HL-60 (cell line): ENCODE measurements at regions not wholly inside any gene's neighbourhood (a gene's known extent, or its start where the extent isn't known, plus 50 kb on each side); places are given as distances from the start of the nearest gene placed in this dataset.

ENCODE experiments used
- DNase-seq, 2 experiments: peaks; one replicate each; pipeline ENCODE4 v3.0.0-alpha.2; 2010 to 2020; ENCODE audit warnings: low read depth in 1 of 2, low spot score in 1 of 2
- H3K27ac ChIP-seq: fragments of 250-450 bp; sonication (Bioruptor Pico); replicated peaks from 2 replicates; pipeline ENCODE4 v1.5.1; 2020; ENCODE audit warnings: mild to moderate bottlenecking, moderate library complexity
- H3K27me3 ChIP-seq: fragments of 250-450 bp; sonication (Bioruptor Pico); 2 replicates; pipeline ENCODE4 v1.5.1; 2021; ENCODE audit warnings: mild to moderate bottlenecking, moderate library complexity; ENCODE audit not compliant: insufficient read depth, poor library complexity, severe bottlenecking
- H3K4me3 ChIP-seq: replicated peaks from 2 replicates; pipeline ENCODE4 v1.5.1; 2011; ENCODE audit warnings: mild to moderate bottlenecking, control low read depth, low read length; ENCODE audit not compliant: insufficient read depth
- CTCF ChIP-seq: IDR thresholded peaks from one replicate; pipeline ENCODE4 v1.5.1; 2011; ENCODE audit warnings: low read length, control low read depth, inconsistent platforms; ENCODE audit not compliant: insufficient read depth
- GABPA ChIP-seq: IDR thresholded peaks from 2 replicates; pipeline ENCODE4 v1.6.1; 2012; ENCODE audit warnings: low read depth
- POLR2AphosphoS5 ChIP-seq: IDR thresholded peaks from 2 replicates; pipeline ENCODE4 v1.6.1; 2012; ENCODE audit warnings: low read depth
- REST ChIP-seq: IDR thresholded peaks from 2 replicates; pipeline ENCODE4 v1.6.1; 2012; ENCODE audit warnings: low read depth; ENCODE audit not compliant: insufficient replicate concordance
- SPI1 ChIP-seq: IDR thresholded peaks from 2 replicates; pipeline ENCODE4 v1.6.1; 2012; ENCODE audit warnings: low read depth, mild to moderate bottlenecking, borderline replicate concordance

GRCh38 chr2:22734373-22735045 lies 650.5 kb upstream of the KLHL29 start:
- Histone ChIP-seq H3K27ac (no peak overlapping the region), H3K4me3 (no peak overlapping the region), H3K27me3 (no peaks in the 10 kb centered on the region)
- TF ChIP-seq GABPA (no peak), SPI1 (no peak), POLR2AphosphoS5 (no peak), REST (no peak), CTCF (no peak)
- DNase-seq = no peak

- DNase-seq = no peak
- H3K27ac ChIP-seq = no peak overlapping the region
- H3K27me3 ChIP-seq = no peaks in the 10 kb centered on the region
- TF ChIP-seq POLR2AphosphoS5 (no peak), CTCF (no peak), REST (no peak), SPI1 (no peak), GABPA (no peak)
- no peak overlapping the region for H3K4me3 ChIP-seq
Measured at GRCh38 chr2:22737144-22737543, 647.8 kb upstream of the KLHL29 start.

- Histone ChIP-seq H3K4me3 (no peak overlapping the region), H3K27me3 (no peaks in the 10 kb centered on the region), H3K27ac (no peak overlapping the region)
- TF ChIP-seq POLR2AphosphoS5 = no peak
- no peak for TF ChIP-seq REST
- no peak for TF ChIP-seq CTCF
- TF ChIP-seq SPI1 = no peak
- no peak for TF ChIP-seq GABPA
- no peak for DNase-seq
Measured at GRCh38 chr2:22741216-22741615, 643.8 kb upstream of the KLHL29 start.
